H1 (cell line): ENCODE measurements at regions not wholly inside any gene's neighbourhood (a gene's known extent, or its start where the extent isn't known, plus 50 kb on each side); places are given as distances from the start of the nearest gene placed in this dataset.

Experiments used
- CTCF ChIA-PET: fragments of 300-600 bp; sonication (Branson Sonifier 250); formaldehyde crosslinking; loops from one replicate; lab custom pipeline; 2021; ENCODE audit not compliant: partially characterized antibody; lab: Charles Lee
- POLR2A ChIA-PET: fragments of 300-600 bp; sonication (Branson Sonifier 250); formaldehyde crosslinking; loops from one replicate; lab custom pipeline; 2021; ENCODE audit warnings: inconsistent platforms; ENCODE audit not compliant: partially characterized antibody; lab: Charles Lee
- DNase-seq, 2 experiments: peaks; one replicate each; pipeline versions ENCODE4 v3.0.0 to v3.0.0-alpha.2; 2010 to 2022; ENCODE audit warnings: low spot score in 2 of 2, low read depth in 1 of 2, mixed read lengths in 1 of 2
- FAIRE-seq: peaks from 2 replicates; lab custom pipeline; 2011; peaks lifted over from hg19 to GRCh38; lab: Jason Lieb, UNC
- H2AFZ ChIP-seq: 2 replicates; pipeline ENCODE4 v1.8.1; 2012; ENCODE audit warnings: low read length, inconsistent platforms
- H2AK5ac ChIP-seq: 2 replicates; pipeline ENCODE4 v1.6.1; 2013; ENCODE audit warnings: low read depth, low read length
- H2BK120ac ChIP-seq: replicated peaks from 2 replicates; pipeline ENCODE3; 2013; ENCODE audit warnings: low read depth, low read length, inconsistent platforms
- H2BK12ac ChIP-seq: 2 replicates; pipeline ENCODE4 v1.6.1; 2013; ENCODE audit warnings: low read depth, low read length
- H2BK15ac ChIP-seq: 2 replicates; pipeline ENCODE4 v1.6.1; 2013; ENCODE audit warnings: low read length
- H2BK20ac ChIP-seq: 2 replicates; pipeline ENCODE4 v1.6.1; 2013; ENCODE audit warnings: low read length
- H2BK5ac ChIP-seq: 2 replicates; pipeline ENCODE4 v1.6.1; 2013; ENCODE audit warnings: low read depth, low read length
- H3K14ac ChIP-seq: 2 replicates; pipeline ENCODE4 v1.6.1; 2013; ENCODE audit warnings: inconsistent platforms; ENCODE audit not compliant: insufficient read length
- H3K18ac ChIP-seq: 2 replicates; pipeline ENCODE4 v1.6.1; 2013; ENCODE audit warnings: low read length; ENCODE audit errors: extremely low read depth
- H3K23ac ChIP-seq: 2 replicates; pipeline ENCODE4 v1.6.1; 2013; ENCODE audit warnings: inconsistent platforms; ENCODE audit not compliant: insufficient read length
- H3K23me2 ChIP-seq: 2 replicates; pipeline ENCODE4 v1.6.1; 2013; ENCODE audit warnings: low read depth, low read length
- H3K27ac ChIP-seq: 2 replicates; pipeline ENCODE4 v1.6.1; 2011; ENCODE audit warnings: low read depth, low read length, inconsistent platforms
- H3K27me3 ChIP-seq, 4 experiments: replicated peaks in 1 of 4; 1 replicate in 1 of 4; 2 replicates in 3 of 4; pipeline versions ENCODE4 v1.6.1 to v1.8.1; 2011 to 2013; ENCODE audit warnings: low read length in 3 of 4, mild to moderate bottlenecking in 3 of 4, inconsistent platforms in 2 of 4, mixed read lengths in 2 of 4, moderate library complexity in 1 of 4; ENCODE audit not compliant: control insufficient read depth in 3 of 4, insufficient read depth in 3 of 4; ENCODE audit errors: extremely low read depth in 1 of 4
- H3K36me3 ChIP-seq, 4 experiments: 2 replicates each; pipeline versions ENCODE4 v1.6.1 to v1.8.1; 2011 to 2013; ENCODE audit warnings: mild to moderate bottlenecking in 4 of 4, low read length in 3 of 4, moderate library complexity in 2 of 4, control low read depth in 1 of 4, inconsistent platforms in 1 of 4; ENCODE audit not compliant: insufficient read depth in 4 of 4, control insufficient read depth in 2 of 4
- H3K4ac ChIP-seq: replicated peaks from 2 replicates; pipeline ENCODE3; 2013; ENCODE audit warnings: low read length, low read depth, mixed read lengths, inconsistent platforms; ENCODE audit not compliant: insufficient read length
- H3K4me1 ChIP-seq, 4 experiments: replicated peaks in 1 of 4; 1 replicate in 1 of 4; 2 replicates in 3 of 4; pipeline versions ENCODE4 v1.6.1 to v1.8.1; 2011 to 2013; ENCODE audit warnings: low read length in 3 of 4, inconsistent platforms in 2 of 4, mixed read lengths in 1 of 4; ENCODE audit not compliant: insufficient read depth in 4 of 4, control insufficient read depth in 3 of 4
- H3K4me2 ChIP-seq, 2 experiments: 2 replicates each; pipeline versions ENCODE4 v1.6.1 to v1.8.1; 2011 to 2013; ENCODE audit warnings: low read depth in 2 of 2, low read length in 2 of 2, control low read depth in 1 of 2, inconsistent platforms in 1 of 2, mild to moderate bottlenecking in 1 of 2; ENCODE audit not compliant: insufficient read depth in 1 of 2
- H3K4me3 ChIP-seq, 4 experiments: fragments of 200-600, 300-600 bp in 1 of 4; sonication (generic), shearing (Covaris generic), sonication (Bioruptor Twin) in 1 of 4; 2 replicates each; pipeline versions ENCODE4 v1.5.1 to v1.8.1; 2011 to 2016; ENCODE audit warnings: low read length in 4 of 4, low read depth in 3 of 4, control low read depth in 2 of 4, inconsistent platforms in 2 of 4, mild to moderate bottlenecking in 2 of 4, mixed read lengths in 1 of 4, moderate library complexity in 1 of 4; ENCODE audit not compliant: insufficient read depth in 2 of 4; ENCODE audit errors: extremely low read depth in 1 of 4
- H3K56ac ChIP-seq: replicated peaks from 2 replicates; pipeline ENCODE3; 2013; ENCODE audit warnings: low read depth, mild to moderate bottlenecking, mixed read lengths, low read length, inconsistent platforms; ENCODE audit not compliant: insufficient read length
- H3K79me1 ChIP-seq: 2 replicates; pipeline ENCODE4 v1.6.1; 2013; ENCODE audit warnings: low read depth, low read length, control low read depth
- H3K79me2 ChIP-seq, 2 experiments: 2 replicates each; pipeline versions ENCODE4 v1.6.1 to v1.8.1; 2012 to 2013; ENCODE audit warnings: low read length in 2 of 2, mild to moderate bottlenecking in 2 of 2, inconsistent platforms in 1 of 2; ENCODE audit not compliant: insufficient read depth in 2 of 2, control insufficient read depth in 1 of 2
- H3K9ac ChIP-seq, 4 experiments: replicated peaks in 1 of 4; 1 replicate in 1 of 4; 2 replicates in 3 of 4; pipeline versions ENCODE4 v1.6.1 to v1.8.1; 2011 to 2013; ENCODE audit warnings: low read depth in 3 of 4, low read length in 3 of 4, control low read depth in 2 of 4, mild to moderate bottlenecking in 2 of 4, moderate library complexity in 2 of 4, inconsistent platforms in 1 of 4; ENCODE audit errors: extremely low read depth in 1 of 4
- H3K9me3 ChIP-seq, 2 experiments: 2 replicates each; pipeline versions ENCODE4 v1.6.1 to v1.8.1; 2012 to 2013; ENCODE audit warnings: mild to moderate bottlenecking in 2 of 2, moderate library complexity in 2 of 2, control low read depth in 1 of 2, inconsistent platforms in 1 of 2, low read depth in 1 of 2, low read length in 1 of 2, mixed read lengths in 1 of 2; ENCODE audit not compliant: insufficient read depth in 2 of 2
- H4K20me1 ChIP-seq, 2 experiments: replicated peaks in 1 of 2; 2 replicates each; pipeline versions ENCODE3 to v1.8.1; 2011 to 2013; ENCODE audit warnings: inconsistent platforms in 2 of 2, low read length in 2 of 2, mild to moderate bottlenecking in 1 of 2; ENCODE audit not compliant: insufficient read depth in 2 of 2, control insufficient read depth in 1 of 2
- H4K5ac ChIP-seq: 2 replicates; pipeline ENCODE4 v1.6.1; 2013; ENCODE audit warnings: low read length, low read depth, mixed read lengths, inconsistent platforms; ENCODE audit not compliant: insufficient read length
- H4K8ac ChIP-seq: 2 replicates; pipeline ENCODE4 v1.8.0; 2013; ENCODE audit warnings: mild to moderate bottlenecking, moderate library complexity, low read length, inconsistent platforms; ENCODE audit not compliant: insufficient read depth; ENCODE audit errors: extremely low read depth
- H4K91ac ChIP-seq: replicated peaks from 2 replicates; pipeline ENCODE3; 2013; ENCODE audit warnings: low read length, mixed read lengths, inconsistent platforms; ENCODE audit not compliant: insufficient read length
- BRCA1 ChIP-seq: IDR thresholded peaks from 2 replicates; pipeline ENCODE4 v1.6.1; 2012; ENCODE audit warnings: low read depth, low read length, improper control_type of control experiment
- CBX5 ChIP-seq: fragments of 300-800, 300-1000 bp; sonication (generic); IDR thresholded peaks from 2 replicates; pipeline ENCODE4 v1.7.1; 2016; ENCODE audit warnings: antibody characterized with exemption, low read length, low read depth
- CBX8 ChIP-seq: fragments of 300-800, 300-1000 bp; sonication (generic); IDR thresholded peaks from 2 replicates; pipeline ENCODE4 v1.7.1; 2016; ENCODE audit warnings: low read depth, low read length, borderline replicate concordance
- EGR1 ChIP-seq: IDR thresholded peaks from 2 replicates; pipeline ENCODE4 v1.6.1; 2011; ENCODE audit warnings: low read depth, low read length, borderline replicate concordance
- EZH2 ChIP-seq: fragments of 200-600 bp; sonication (generic); IDR thresholded peaks from 2 replicates; pipeline ENCODE4 v1.7.1; 2012; ENCODE audit warnings: low read depth, mild to moderate bottlenecking, moderate library complexity, low read length, inconsistent platforms; ENCODE audit not compliant: severe bottlenecking
- KDM1A ChIP-seq: fragments of 200-600, 300-600 bp; sonication (generic); IDR thresholded peaks from 2 replicates; pipeline ENCODE4 v1.7.1; 2016; ENCODE audit warnings: mild to moderate bottlenecking, low read length, borderline replicate concordance
- POLR2AphosphoS5 ChIP-seq: IDR thresholded peaks from 2 replicates; pipeline ENCODE4 v1.6.1; 2011; ENCODE audit warnings: low read depth, low read length
- SP4 ChIP-seq: IDR thresholded peaks from 2 replicates; pipeline ENCODE4 v1.6.1; 2012; ENCODE audit warnings: low read length, inconsistent platforms
- YY1 ChIP-seq: IDR thresholded peaks from 2 replicates; pipeline ENCODE4 v1.6.1; 2011; ENCODE audit warnings: low read depth, mild to moderate bottlenecking, low read length
- ZNF274 ChIP-seq: IDR thresholded peaks from 2 replicates; pipeline ENCODE4 v1.7.0; 2012; ENCODE audit warnings: low read length, borderline replicate concordance; ENCODE audit errors: extremely low read depth
- WGBS, 2 experiments: shearing (Covaris generic) in 1 of 2; methylation state at CpG; one replicate each; pipeline versions ENCODE4 v1.1.6 to v1.1.7; 2013 to 2015; ENCODE audit warnings: low lambda C conversion rate in 2 of 2, mixed read lengths in 2 of 2, inconsistent platforms in 1 of 2, low coverage in 1 of 2, missing lambda C conversion rate in 1 of 2; ENCODE audit not compliant: insufficient replicate concordance in 2 of 2, insufficient coverage in 1 of 2, insufficient read length in 1 of 2; ENCODE audit errors: extremely low coverage in 1 of 2, missing lambda C conversion rate in 1 of 2; 5-methylcytosine and 5-hydroxymethylcytosine counted together
- TF ChIP-seq, protein P1 (sequence below): IDR thresholded peaks from 2 replicates; pipeline ENCODE4 v1.6.1; 2012; ENCODE audit warnings: inconsistent platforms

DNA sequence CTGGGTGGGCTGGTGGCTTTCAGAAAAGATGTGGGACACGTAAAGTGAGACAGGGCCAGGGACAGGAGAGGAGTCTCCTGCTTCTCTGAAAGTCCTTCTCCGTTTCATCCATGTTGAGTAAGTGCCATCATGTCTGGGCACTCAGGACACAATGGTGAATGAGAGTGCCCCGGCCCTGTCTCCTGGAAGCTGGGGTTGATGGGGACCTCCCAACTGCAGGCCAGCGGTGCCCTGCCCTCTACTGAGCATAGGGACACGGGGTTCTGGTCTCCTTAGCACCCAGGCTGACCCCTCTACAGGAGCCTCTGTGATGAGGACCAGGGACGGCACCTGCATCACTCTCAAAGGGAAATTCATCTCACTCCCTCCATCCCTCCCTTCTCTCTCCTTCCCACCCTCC is 772.3 kb downstream of the BRD1 start:
- no peak overlapping the region for H4K5ac ChIP-seq
- no peak overlapping the region for H3K4ac ChIP-seq
- ChIA-PET POLR2A (no interaction called here), CTCF (interaction anchor here (5.6 kb wide), 1 partner anchor 8 kb away, joined by 34 read pairs; no protein-coding TSS in a partner anchor)
- no peak overlapping the region for H3K23ac ChIP-seq
- no peak overlapping the region for H3K56ac ChIP-seq
- H2BK120ac ChIP-seq = no peak overlapping the region
- H3K4me2 ChIP-seq = no peak overlapping the region
- no peaks in the 10 kb centered on the region for H4K20me1 ChIP-seq
- no peak overlapping the region for H3K14ac ChIP-seq
- no peak overlapping the region for H2AK5ac ChIP-seq
- H2AFZ ChIP-seq = no peak overlapping the region
- no peak overlapping the region for H3K27ac ChIP-seq
- no peaks in the 10 kb centered on the region for H3K23me2 ChIP-seq
- 0 out of 2 replicates have a peak overlapping the region, but pooled peaks have one; percentile 27 for H2BK12ac ChIP-seq
- H3K36me3 ChIP-seq = no peaks in the 10 kb centered on the region
- H2BK20ac ChIP-seq = no peak overlapping the region
- no peak overlapping the region for H3K18ac ChIP-seq
- H3K27me3 ChIP-seq = no peaks in the 10 kb centered on the region; a peak in 1 of 7 replicates
- TF ChIP-seq CBX5 (no peak), EZH2 (no peak), SP4 (no peak), POLR2AphosphoS5 (no peak), ZNF274 (no peak), BRCA1 (no peak), YY1 (no peak), KDM1A (no peak), CBX8 (no peak), EGR1 (no peak)
- TF ChIP-seq, protein P1, sequence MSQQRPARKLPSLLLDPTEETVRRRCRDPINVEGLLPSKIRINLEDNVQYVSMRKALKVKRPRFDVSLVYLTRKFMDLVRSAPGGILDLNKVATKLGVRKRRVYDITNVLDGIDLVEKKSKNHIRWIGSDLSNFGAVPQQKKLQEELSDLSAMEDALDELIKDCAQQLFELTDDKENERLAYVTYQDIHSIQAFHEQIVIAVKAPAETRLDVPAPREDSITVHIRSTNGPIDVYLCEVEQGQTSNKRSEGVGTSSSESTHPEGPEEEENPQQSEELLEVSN = no peak
- H3K79me1 ChIP-seq = no peaks in the 10 kb centered on the region
- no peak for FAIRE-seq
- no peak overlapping the region; the same call in 1 of the 2 replicates for H2BK5ac ChIP-seq
- no peak overlapping the region for H3K4me3 ChIP-seq
- no peak overlapping the region for H3K9ac ChIP-seq
- no peak overlapping the region for H4K8ac ChIP-seq
- DNase-seq = no peak
- peaks cover 2 to 9% (median 6%) of the 10 kb centered on the region in 4 experiments for H3K4me1 ChIP-seq
- no peak overlapping the region for H2BK15ac ChIP-seq
- no peaks in the 10 kb centered on the region for H3K79me2 ChIP-seq
- H3K9me3 ChIP-seq = no peaks in the 10 kb centered on the region
- WGBS, 2 experiments = 98% methylated on average over 5 of the region's 6 CpGs; no CpG with 5 or more reads in 1 of the 2 experiments
- no peak overlapping the region for H4K91ac ChIP-seq
